WTC11 (cell line): ENCODE measurements at regions not wholly inside any gene's neighbourhood (a gene's known extent, or its start where the extent isn't known, plus 50 kb on each side); places are given as distances from the start of the nearest gene placed in this dataset.

Experiments
- ATAC-seq: fragments of 200-7000 bp; cut with Tn5 transposase; 2 replicates; pipeline ENCODE4 v1.10.0; 2021; ENCODE audit warnings: mild to moderate bottlenecking, moderate library complexity
- CTCF ChIA-PET: fragments of 300-600 bp; sonication (Branson Sonifier 250); formaldehyde crosslinking; loops from one replicate; lab custom pipeline; 2021; ENCODE audit warnings: antibody characterized with exemption; lab: Charles Lee
- POLR2A ChIA-PET: fragments of 350-600 bp; sonication (Branson Sonifier 250); formaldehyde crosslinking; loops from one replicate; lab custom pipeline; 2021; ENCODE audit warnings: antibody characterized with exemption; lab: Charles Lee
- DNase-seq: peaks from one replicate; pipeline ENCODE4 v3.0.0; 2021; ENCODE audit warnings: low spot score
- H3K27ac Mint-ChIP-seq: 2 replicates; pipeline ENCODE4 v1.8.0; 2021; ENCODE audit warnings: mixed read lengths
- H3K27me3 Mint-ChIP-seq: 2 replicates; pipeline ENCODE4 v1.8.0; 2021; ENCODE audit warnings: low read depth, mild to moderate bottlenecking, moderate library complexity, mixed read lengths
- H3K36me3 Mint-ChIP-seq: 2 replicates; pipeline ENCODE4 v1.8.0; 2021; ENCODE audit warnings: mixed read lengths
- H3K4me1 Mint-ChIP-seq: 2 replicates; pipeline ENCODE4 v1.8.0; 2022; ENCODE audit warnings: mixed read lengths
- H3K4me3 Mint-ChIP-seq: 2 replicates; pipeline ENCODE4 v1.8.0; 2021; ENCODE audit warnings: mild to moderate bottlenecking, moderate library complexity, mixed read lengths
- H3K9me3 Mint-ChIP-seq: 2 replicates; pipeline ENCODE4 v1.8.0; 2021; ENCODE audit warnings: mixed read lengths
- ATF3 ChIP-seq: sonication (generic); formaldehyde crosslinking; conservative IDR thresholded peaks from 2 replicates; pipeline ENCODE4 v1.8.1; 2022; ENCODE audit warnings: mild to moderate bottlenecking, missing genetic modification reagents
- CBFB ChIP-seq: sonication (generic); formaldehyde crosslinking; IDR thresholded peaks from 2 replicates; pipeline ENCODE4 v1.8.1; 2022; ENCODE audit warnings: mild to moderate bottlenecking, low read depth, missing genetic modification reagents
- CREB1 ChIP-seq: sonication (generic); formaldehyde crosslinking; IDR thresholded peaks from 2 replicates; pipeline ENCODE4 v1.8.0; 2023; ENCODE audit warnings: mild to moderate bottlenecking, missing genetic modification reagents
- CTCF ChIP-seq: fragments of 200-600 bp; IDR thresholded peaks from 2 replicates; pipeline ENCODE4 v1.8.0; 2022; ENCODE audit warnings: antibody characterized with exemption
- GRHL2 ChIP-seq: fragments of 250-450 bp; sonication (Bioruptor Pico); IDR thresholded peaks from 2 replicates; pipeline ENCODE4 v1.8.0; 2022; ENCODE audit warnings: mild to moderate bottlenecking, moderate library complexity; ENCODE audit not compliant: insufficient replicate concordance, severe bottlenecking
- GTF2I ChIP-seq: fragments of 250-450 bp; sonication (Bioruptor Pico); conservative IDR thresholded peaks from 2 replicates; pipeline ENCODE4 v1.4.0; 2021; ENCODE audit warnings: mild to moderate bottlenecking
- HMGA2 ChIP-seq: fragments of 250-450 bp; sonication (Bioruptor Pico); IDR thresholded peaks from 2 replicates; pipeline ENCODE4 v1.4.0; 2021; ENCODE audit warnings: mild to moderate bottlenecking, moderate library complexity
- HMGXB4 ChIP-seq: sonication (generic); formaldehyde crosslinking; IDR thresholded peaks from 2 replicates; pipeline ENCODE4 v1.8.1; 2023; ENCODE audit warnings: mild to moderate bottlenecking, moderate library complexity, missing genetic modification reagents
- JUN ChIP-seq: sonication (generic); formaldehyde crosslinking; IDR thresholded peaks from 2 replicates; pipeline ENCODE4 v1.8.0; 2023; ENCODE audit warnings: mild to moderate bottlenecking, missing genetic modification reagents
- MYBL2 ChIP-seq: sonication (generic); formaldehyde crosslinking; IDR thresholded peaks from 2 replicates; pipeline ENCODE4 v1.8.1; 2023; ENCODE audit warnings: mild to moderate bottlenecking, moderate library complexity, missing genetic modification reagents
- NR1H2 ChIP-seq: sonication (generic); formaldehyde crosslinking; IDR thresholded peaks from 2 replicates; pipeline ENCODE4 v1.9.0; 2021; ENCODE audit warnings: mild to moderate bottlenecking, moderate library complexity, missing genetic modification reagents
- RELA ChIP-seq: sonication (generic); formaldehyde crosslinking; IDR thresholded peaks from 2 replicates; pipeline ENCODE4 v1.8.1; 2022; ENCODE audit warnings: missing genetic modification reagents, mild to moderate bottlenecking, borderline replicate concordance
- USF2 ChIP-seq: sonication (generic); formaldehyde crosslinking; IDR thresholded peaks from 2 replicates; pipeline ENCODE4 v1.8.1; 2023; ENCODE audit warnings: mild to moderate bottlenecking, missing genetic modification reagents, moderate library complexity
- ZBTB21 ChIP-seq: sonication (generic); formaldehyde crosslinking; IDR thresholded peaks from 2 replicates; pipeline ENCODE4 v1.8.1; 2023; ENCODE audit warnings: mild to moderate bottlenecking, missing genetic modification reagents, borderline replicate concordance
- ZBTB43 ChIP-seq: sonication (generic); formaldehyde crosslinking; IDR thresholded peaks from 2 replicates; pipeline ENCODE4 v1.8.1; 2023; ENCODE audit warnings: mild to moderate bottlenecking, missing genetic modification reagents
- ZNF263 ChIP-seq: sonication (generic); formaldehyde crosslinking; IDR thresholded peaks from 2 replicates; pipeline ENCODE4 v1.8.1; 2022; ENCODE audit warnings: low read depth, mild to moderate bottlenecking, moderate library complexity, missing genetic modification reagents
- TF ChIP-seq, protein P1 (sequence below): fragments of 250-450 bp; sonication (Bioruptor Pico); conservative IDR thresholded peaks from 2 replicates; pipeline ENCODE4 v1.9.0; 2021; ENCODE audit warnings: mild to moderate bottlenecking
- TF ChIP-seq, protein P2 (sequence below): sonication (generic); formaldehyde crosslinking; IDR thresholded peaks from 2 replicates; pipeline ENCODE4 v1.8.0; 2022; ENCODE audit warnings: missing genetic modification reagents
- TF ChIP-seq, protein P3 (sequence below): sonication (generic); formaldehyde crosslinking; IDR thresholded peaks from 2 replicates; pipeline ENCODE4 v1.8.0; 2022; ENCODE audit warnings: mild to moderate bottlenecking, missing genetic modification reagents
- TF ChIP-seq, protein P4 (sequence below): sonication (generic); formaldehyde crosslinking; IDR thresholded peaks from 2 replicates; pipeline ENCODE4 v1.8.0; 2022; ENCODE audit warnings: mild to moderate bottlenecking, missing genetic modification reagents

GRCh38 chr1:59149435-59149834 is 147.5 kb upstream of the FGGY start:
- H3K27me3 Mint-ChIP-seq = peaks cover 23% of the 10 kb centered on the region
- CTCF ChIA-PET = no interaction called here

DNA sequence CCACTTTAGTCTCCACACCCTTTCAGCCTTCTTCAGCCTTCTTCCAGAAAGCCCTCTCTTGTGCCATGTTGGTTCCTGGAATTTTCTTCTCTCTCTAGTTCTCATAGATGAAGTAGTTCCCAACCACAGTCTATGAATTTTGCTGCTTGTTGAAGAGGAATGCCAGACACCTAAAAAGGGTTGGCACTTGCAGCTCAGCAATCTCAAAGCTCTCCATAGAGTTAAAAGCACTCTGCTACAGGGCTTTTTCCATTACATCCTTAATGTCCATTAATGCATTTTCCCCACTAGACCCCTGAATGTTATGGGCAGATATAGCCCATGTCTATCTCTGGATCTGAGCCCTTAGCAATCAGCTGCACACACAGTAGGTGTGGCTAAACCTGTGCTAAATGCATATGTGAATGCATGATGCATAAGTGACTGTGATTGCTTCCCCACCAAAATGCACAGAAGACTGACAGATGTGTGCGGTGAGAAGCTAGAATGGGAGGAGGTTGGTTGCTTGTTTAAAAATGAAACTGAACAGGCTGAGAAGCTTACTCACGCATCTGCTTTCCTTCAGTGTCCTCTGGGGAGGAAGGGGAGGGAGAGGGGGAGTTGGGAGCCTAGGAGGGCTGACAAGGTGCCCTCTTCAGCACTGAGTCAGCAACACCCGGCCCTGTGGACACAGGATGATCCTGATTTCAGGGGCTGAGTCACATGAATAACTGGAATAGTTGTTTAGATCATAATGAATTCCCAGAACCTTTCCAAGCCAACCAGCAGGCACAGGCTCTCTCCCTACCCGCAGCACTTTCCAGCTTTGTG is 146.1 kb upstream of the FGGY start:
- Mint-ChIP-seq H3K27me3 (peaks cover 16% of the 10 kb centered on the region), H3K4me3 (no peak overlapping the region), H3K4me1 (peaks cover 48% of the 10 kb centered on the region), H3K36me3 (no peaks in the 10 kb centered on the region), H3K9me3 (no peaks in the 10 kb centered on the region), H3K27ac (no peak overlapping the region)
- CTCF ChIA-PET = interaction anchor here (1.4 kb wide), 1 partner anchor 139 kb away, joined by 4 read pairs; no protein-coding TSS in a partner anchor
- ATAC-seq (no peak), DNase-seq (no peak)
- POLR2A ChIA-PET = no interaction called here
- TF ChIP-seq USF2 (CRISPR knock-in tag) = no peak
- TF ChIP-seq, protein P1, sequence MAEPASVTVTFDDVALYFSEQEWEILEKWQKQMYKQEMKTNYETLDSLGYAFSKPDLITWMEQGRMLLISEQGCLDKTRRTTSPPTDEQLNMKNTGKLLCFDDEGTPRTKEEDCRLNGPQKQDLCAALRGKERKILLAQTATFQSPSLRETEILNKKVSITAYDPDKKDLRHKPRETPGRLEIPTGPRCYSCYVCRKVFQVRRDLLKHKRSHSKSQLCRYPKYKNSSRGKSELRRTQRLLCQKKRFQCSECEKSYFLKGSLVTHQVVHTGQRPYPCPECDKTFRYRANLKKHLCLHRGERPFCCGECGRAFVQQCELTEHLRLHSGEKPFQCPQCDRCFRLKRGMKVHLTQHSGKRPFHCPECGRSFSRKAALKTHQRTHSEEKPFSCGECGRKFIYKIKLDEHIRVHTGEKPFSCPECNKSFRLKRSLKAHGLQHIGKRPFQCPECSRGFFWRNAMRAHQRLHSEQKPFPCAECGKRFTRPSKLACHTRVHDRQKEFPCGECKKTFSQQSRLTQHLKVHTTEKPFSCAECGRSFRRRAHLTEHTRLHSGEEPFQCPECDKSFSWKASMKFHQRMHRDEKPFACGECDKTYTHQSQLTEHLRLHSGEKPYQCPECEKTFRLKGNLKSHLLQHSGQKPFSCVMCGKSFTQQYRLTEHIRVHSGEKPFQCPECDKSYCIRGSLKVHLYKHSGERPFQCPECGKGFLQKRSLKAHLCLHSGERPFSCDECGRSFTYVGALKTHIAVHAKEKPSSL (CRISPR knock-in tag) = no peak
- TF ChIP-seq HMGA2 = no peak
- no peak for TF ChIP-seq ZNF263 (CRISPR knock-in tag)
- TF ChIP-seq, protein P2, sequence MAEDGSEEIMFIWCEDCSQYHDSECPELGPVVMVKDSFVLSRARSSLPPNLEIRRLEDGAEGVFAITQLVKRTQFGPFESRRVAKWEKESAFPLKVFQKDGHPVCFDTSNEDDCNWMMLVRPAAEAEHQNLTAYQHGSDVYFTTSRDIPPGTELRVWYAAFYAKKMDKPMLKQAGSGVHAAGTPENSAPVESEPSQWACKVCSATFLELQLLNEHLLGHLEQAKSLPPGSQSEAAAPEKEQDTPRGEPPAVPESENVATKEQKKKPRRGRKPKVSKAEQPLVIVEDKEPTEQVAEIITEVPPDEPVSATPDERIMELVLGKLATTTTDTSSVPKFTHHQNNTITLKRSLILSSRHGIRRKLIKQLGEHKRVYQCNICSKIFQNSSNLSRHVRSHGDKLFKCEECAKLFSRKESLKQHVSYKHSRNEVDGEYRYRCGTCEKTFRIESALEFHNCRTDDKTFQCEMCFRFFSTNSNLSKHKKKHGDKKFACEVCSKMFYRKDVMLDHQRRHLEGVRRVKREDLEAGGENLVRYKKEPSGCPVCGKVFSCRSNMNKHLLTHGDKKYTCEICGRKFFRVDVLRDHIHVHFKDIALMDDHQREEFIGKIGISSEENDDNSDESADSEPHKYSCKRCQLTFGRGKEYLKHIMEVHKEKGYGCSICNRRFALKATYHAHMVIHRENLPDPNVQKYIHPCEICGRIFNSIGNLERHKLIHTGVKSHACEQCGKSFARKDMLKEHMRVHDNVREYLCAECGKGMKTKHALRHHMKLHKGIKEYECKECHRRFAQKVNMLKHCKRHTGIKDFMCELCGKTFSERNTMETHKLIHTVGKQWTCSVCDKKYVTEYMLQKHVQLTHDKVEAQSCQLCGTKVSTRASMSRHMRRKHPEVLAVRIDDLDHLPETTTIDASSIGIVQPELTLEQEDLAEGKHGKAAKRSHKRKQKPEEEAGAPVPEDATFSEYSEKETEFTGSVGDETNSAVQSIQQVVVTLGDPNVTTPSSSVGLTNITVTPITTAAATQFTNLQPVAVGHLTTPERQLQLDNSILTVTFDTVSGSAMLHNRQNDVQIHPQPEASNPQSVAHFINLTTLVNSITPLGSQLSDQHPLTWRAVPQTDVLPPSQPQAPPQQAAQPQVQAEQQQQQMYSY = no peak
- no peak for TF ChIP-seq RELA
- TF ChIP-seq MYBL2 (CRISPR knock-in tag) = no peak
- no peak for TF ChIP-seq CTCF
- no peak for TF ChIP-seq HMGXB4 (CRISPR knock-in tag)
- TF ChIP-seq GRHL2 (CRISPR knock-in tag) = no peak
- TF ChIP-seq NR1H2 (CRISPR knock-in tag) = no peak
- no peak for TF ChIP-seq JUN (CRISPR knock-in tag)
- TF ChIP-seq ZBTB43 = no peak
- no peak for TF ChIP-seq CBFB (CRISPR knock-in tag)

More at GRCh38 chr1:59149435-59149834, 147.5 kb upstream of the FGGY start:
- TF ChIP-seq, protein P3, sequence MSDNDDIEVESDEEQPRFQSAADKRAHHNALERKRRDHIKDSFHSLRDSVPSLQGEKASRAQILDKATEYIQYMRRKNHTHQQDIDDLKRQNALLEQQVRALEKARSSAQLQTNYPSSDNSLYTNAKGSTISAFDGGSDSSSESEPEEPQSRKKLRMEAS (CRISPR knock-in tag) = no peak
- TF ChIP-seq ZBTB21 = no peak
- no peak for TF ChIP-seq ATF3
- no peak for TF ChIP-seq CREB1 (CRISPR knock-in tag)
- TF ChIP-seq, protein P4, sequence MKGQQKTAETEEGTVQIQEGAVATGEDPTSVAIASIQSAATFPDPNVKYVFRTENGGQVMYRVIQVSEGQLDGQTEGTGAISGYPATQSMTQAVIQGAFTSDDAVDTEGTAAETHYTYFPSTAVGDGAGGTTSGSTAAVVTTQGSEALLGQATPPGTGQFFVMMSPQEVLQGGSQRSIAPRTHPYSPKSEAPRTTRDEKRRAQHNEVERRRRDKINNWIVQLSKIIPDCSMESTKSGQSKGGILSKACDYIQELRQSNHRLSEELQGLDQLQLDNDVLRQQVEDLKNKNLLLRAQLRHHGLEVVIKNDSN = no peak
- TF ChIP-seq GTF2I (CRISPR knock-in tag) = no peak
- H3K9me3 Mint-ChIP-seq = no peaks in the 10 kb centered on the region
- H3K4me3 Mint-ChIP-seq = no peak overlapping the region
- DNase-seq = no peak
- H3K36me3 Mint-ChIP-seq = no peaks in the 10 kb centered on the region
- no peak for ATAC-seq
- H3K27ac Mint-ChIP-seq = no peak overlapping the region
- peaks cover 51% of the 10 kb centered on the region for H3K4me1 Mint-ChIP-seq
- POLR2A ChIA-PET = no interaction called here
